Heart right ventricle (tissue), 16 donors: ENCODE measurements at regions not wholly inside any gene's neighbourhood (a gene's known extent, or its start where the extent isn't known, plus 50 kb on each side); places are given as distances from the start of the nearest gene placed in this dataset.
A peak's percentile ranks its signal among the peaks of the same experiment; 100 is the strongest.

Experiments used
- ATAC-seq, 8 donors: fragments of 200-7000 bp; cut with Tn5 transposase; one replicate each; pipeline ENCODE4 v1.9.1; 2020; ENCODE audit warnings: mild to moderate bottlenecking in 8 of 8, moderate library complexity in 8 of 8, moderate number of reproducible peaks in 1 of 8
- DNase-seq, 2 donors: peaks; one replicate each; pipeline ENCODE4 v3.0.0-alpha.2; 2020
- H3K27ac ChIP-seq, 10 donors: fragments of 200-600 bp; sonication (generic) in 2 of 10; one replicate each; pipeline versions ENCODE4 v1.5.0 to v1.8.0; 2020 to 2022; ENCODE audit warnings: mild to moderate bottlenecking in 3 of 10
- H3K27me3 ChIP-seq, 7 donors: fragments of 200-600 bp; one replicate each; pipeline ENCODE4 v1.8.0; 2021 to 2022; ENCODE audit warnings: mild to moderate bottlenecking in 2 of 7
- H3K36me3 ChIP-seq, 9 donors: fragments of 200-600 bp; sonication (generic) in 1 of 9; one replicate each; pipeline versions ENCODE4 v1.5.0 to v1.8.0; 2020 to 2022; ENCODE audit warnings: mild to moderate bottlenecking in 2 of 9
- H3K4me1 ChIP-seq, 9 donors: fragments of 200-600 bp; sonication (generic) in 1 of 9; one replicate each; pipeline versions ENCODE4 v1.5.0 to v1.8.0; 2020 to 2022; ENCODE audit warnings: mild to moderate bottlenecking in 4 of 9
- H3K4me3 ChIP-seq, 10 donors: fragments of 200-600 bp; sonication (generic) in 2 of 10; one replicate each; pipeline versions ENCODE4 v1.5.0 to v1.8.0; 2020 to 2022; ENCODE audit warnings: mild to moderate bottlenecking in 7 of 10, moderate library complexity in 2 of 10
- H3K9me3 ChIP-seq, 11 donors: fragments of 200-600 bp in 10 of 11; sonication (generic) in 2 of 11; one replicate each; pipeline versions ENCODE4 v1.5.0 to v1.8.0; 2013 to 2022; ENCODE audit warnings: mild to moderate bottlenecking in 2 of 11, control low read depth in 1 of 11, moderate library complexity in 1 of 11
- WGBS, 2 donors: extraction: QIAGEN DNeasy Blood & Tissue Kit; methylation state at CpG; one replicate each; pipeline ENCODE4 v1.1.7; 2013; ENCODE audit warnings: inconsistent platforms in 1 of 2; 5-methylcytosine and 5-hydroxymethylcytosine counted together
- intact Hi-C, 10 donors: fragments of 100-400 bp; cut with DNase I; formaldehyde crosslinking; loops; one replicate each; pipeline versions ENCODE4 v1.11.1 to v1.14.2; 2022
- TF ChIP-seq, protein P1 (sequence below), 9 donors: fragments of 200-600 bp; sonication (generic) in 2 of 9; IDR thresholded peaks; one replicate each; pipeline versions ENCODE4 v1.5.0 to v1.8.0; 2021 to 2022; ENCODE audit warnings: antibody characterized with exemption in 9 of 9, mild to moderate bottlenecking in 5 of 9, moderate library complexity in 1 of 9
- donor health status: Arrhythmogenic right ventricular cardiomyopathy.
- donor health status: ischemic (EF 13 %, LVEDD 7.1; RV severe dilation, severe dysfunction).
- donor health status: healthy with polysubstance abuse.
- donor health status: DM: no; HTN: yes; CAD: no.
- donor health status: DM: no; HTN: no; CAD: no.
- donor health status: ischemic (EF 25% LVEDD 6.9; RV normal size, moderate dysfunction).
- donor health status: ischemic (EF 25% LVEDD 5.7; RV mildly dilated, moderate dysfunction).
- donor health status: healthy.
- donor health status: DM: yes; HTN: yes; CAD: no.
- donor health status: Ischemic cardiomyopathy.
- donor health status: ischemic (EF 35%, LVEDD 5.7; RV mildly dilated, moderate dysfunction).
- donor health status: nonischemic (EF 11% LVEDD 7.7; RV severe dilation, severe dysfunction).
- donor health status: DM: yes; HTN: yes; CAD: no.
- donor health status: PGD.
- donor health status: ischemic (EF 29% LVEDD 5.4; RV normal size, mild dysfunction).
- donor health status: nonischemic (EF 23%, LVEDD 6.1; RV moderate dilation, normal function).

GRCh38 chr7:94142281-94142680, 138.1 kb upstream of the BET1 start:
- Histone ChIP-seq H3K27me3 (no peaks in the 10 kb centered on the region), H3K4me1 (peaks cover 0 to 6% (median 0%) of the 10 kb centered on the region in 9 donors), H3K9me3 (no peaks in the 10 kb centered on the region), H3K27ac (no peak overlapping the region), H3K36me3 (no peaks in the 10 kb centered on the region), H3K4me3 (no peak overlapping the region)
- no peak for DNase-seq
- 40 to 50% methylated on average over 2 of the region's 2 CpGs for WGBS, 2 donors
- ATAC-seq, result peak in 7 of 8 donors; percentile 20 to 96 (median 82)
- intact Hi-C loops, result no loop called here
- TF ChIP-seq, protein P1, sequence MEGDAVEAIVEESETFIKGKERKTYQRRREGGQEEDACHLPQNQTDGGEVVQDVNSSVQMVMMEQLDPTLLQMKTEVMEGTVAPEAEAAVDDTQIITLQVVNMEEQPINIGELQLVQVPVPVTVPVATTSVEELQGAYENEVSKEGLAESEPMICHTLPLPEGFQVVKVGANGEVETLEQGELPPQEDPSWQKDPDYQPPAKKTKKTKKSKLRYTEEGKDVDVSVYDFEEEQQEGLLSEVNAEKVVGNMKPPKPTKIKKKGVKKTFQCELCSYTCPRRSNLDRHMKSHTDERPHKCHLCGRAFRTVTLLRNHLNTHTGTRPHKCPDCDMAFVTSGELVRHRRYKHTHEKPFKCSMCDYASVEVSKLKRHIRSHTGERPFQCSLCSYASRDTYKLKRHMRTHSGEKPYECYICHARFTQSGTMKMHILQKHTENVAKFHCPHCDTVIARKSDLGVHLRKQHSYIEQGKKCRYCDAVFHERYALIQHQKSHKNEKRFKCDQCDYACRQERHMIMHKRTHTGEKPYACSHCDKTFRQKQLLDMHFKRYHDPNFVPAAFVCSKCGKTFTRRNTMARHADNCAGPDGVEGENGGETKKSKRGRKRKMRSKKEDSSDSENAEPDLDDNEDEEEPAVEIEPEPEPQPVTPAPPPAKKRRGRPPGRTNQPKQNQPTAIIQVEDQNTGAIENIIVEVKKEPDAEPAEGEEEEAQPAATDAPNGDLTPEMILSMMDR (IDR thresholded peaks at IDR 0.05), result no peak

DNA sequence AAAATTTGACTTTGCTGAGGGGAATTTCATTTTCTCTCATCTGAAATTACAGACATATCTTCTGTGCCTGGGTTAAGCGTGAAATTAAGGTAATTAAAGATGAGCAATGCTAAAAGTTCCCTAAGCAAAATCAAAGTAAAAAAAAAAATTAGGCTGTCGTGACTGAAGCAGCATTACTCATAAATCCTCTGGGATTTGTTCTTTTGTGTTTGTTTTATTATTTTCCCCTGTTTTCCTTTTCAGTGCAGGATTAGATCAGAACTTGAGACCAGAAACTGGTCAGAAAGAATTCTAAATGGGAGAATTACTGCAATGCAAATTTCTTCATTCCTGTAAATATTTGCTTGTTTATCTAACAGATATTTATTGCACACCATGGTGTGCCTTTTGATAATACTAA, 141.4 kb upstream of the BET1 start:
- H3K27me3 ChIP-seq, result no peaks in the 10 kb centered on the region
- no peak overlapping the region for H3K27ac ChIP-seq
- no peak for DNase-seq
- no peaks in the 10 kb centered on the region for H3K9me3 ChIP-seq
- TF ChIP-seq, protein P1 (IDR thresholded peaks at IDR 0.05), result no peak
- intact Hi-C loops, result no loop called here
- H3K4me1 ChIP-seq, result peaks cover 0 to 6% (median 0%) of the 10 kb centered on the region in 9 donors
- no peak overlapping the region for H3K4me3 ChIP-seq
- ATAC-seq, result no peak
- no peaks in the 10 kb centered on the region for H3K36me3 ChIP-seq
- 70% methylated on average over 2 of the region's 2 CpGs for WGBS, 2 donors

- TF ChIP-seq, protein P1 (IDR thresholded peaks at IDR 0.05), result no peak
- 87 to 90% methylated on average over 6 of the region's 6 CpGs for WGBS, 2 donors
- intact Hi-C loops, result no loop called here
- DNase-seq (no peak), ATAC-seq (no peak)
- no peak overlapping the region for H3K27ac ChIP-seq
- H3K4me3 ChIP-seq, result no peak overlapping the region
- no peaks in the 10 kb centered on the region for H3K27me3 ChIP-seq
- H3K4me1 ChIP-seq, result peaks cover 0 to 6% (median 0%) of the 10 kb centered on the region in 9 donors
- no peaks in the 10 kb centered on the region for H3K9me3 ChIP-seq
- H3K36me3 ChIP-seq, result no peaks in the 10 kb centered on the region
Measured at GRCh38 chr7:94146408-94146807, 142.3 kb upstream of the BET1 start.

DNA sequence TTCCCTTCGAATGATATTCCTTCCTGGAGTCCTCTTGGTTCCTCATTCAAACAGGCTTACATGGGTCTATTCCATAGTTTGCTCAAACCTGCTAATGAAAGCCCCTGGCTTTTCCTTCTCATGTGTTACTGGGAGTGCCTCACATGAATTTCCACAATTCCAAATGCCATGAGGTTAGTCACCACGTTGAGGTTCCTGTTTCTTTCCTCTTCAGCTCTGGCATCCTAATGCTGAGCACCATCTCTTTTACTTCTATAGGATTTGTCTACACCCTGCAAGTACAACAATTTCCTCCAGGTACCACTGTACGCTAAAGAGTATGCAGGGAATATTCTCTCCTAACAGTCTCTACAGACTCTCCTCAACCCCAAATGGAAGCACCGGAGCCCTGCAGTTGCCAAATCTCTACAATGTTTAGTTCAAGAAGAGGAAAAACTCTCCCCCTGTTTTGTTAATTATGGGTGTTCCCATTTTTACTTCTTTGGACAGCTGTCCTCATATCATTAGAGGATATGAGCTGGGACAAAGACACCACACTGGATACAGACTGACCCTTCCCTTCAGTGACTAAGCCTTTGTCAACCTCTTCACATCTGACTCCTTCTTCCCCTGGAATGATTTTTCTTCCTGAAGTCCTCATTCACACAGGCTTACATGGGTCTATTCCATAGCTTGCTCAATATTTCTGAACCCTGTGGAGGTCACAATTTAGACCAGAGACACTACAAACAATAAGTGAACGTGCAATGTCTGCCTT, 145.8 kb upstream of the BET1 start:
- Histone ChIP-seq H3K27ac (peak overlapping the region in 1 of 10 donors; percentile 40), H3K4me3 (no peak overlapping the region), H3K36me3 (no peaks in the 10 kb centered on the region), H3K27me3 (no peaks in the 10 kb centered on the region), H3K4me1 (no peaks in the 10 kb centered on the region), H3K9me3 (no peaks in the 10 kb centered on the region)
- TF ChIP-seq, protein P1 (IDR thresholded peaks at IDR 0.05), result no peak
- 70 to 71% methylated on average over 5 of the region's 5 CpGs for WGBS, 2 donors
- ATAC-seq (peak in 5 of 8 donors; percentile 41 to 83 (median 60)), DNase-seq (no peak)
- intact Hi-C loops, result loop anchor here in 2 of 10 donors (10.0 kb wide), 2 partner anchors 55 to 65 kb away; no protein-coding TSS in a partner anchor
